HCT116 (cell line): ENCODE measurements at regions not wholly inside any gene's neighbourhood (a gene's known extent, or its start where the extent isn't known, plus 50 kb on each side); places are given as distances from the start of the nearest gene placed in this dataset.
"Not testable (repeated sequence)": the region's sequence is repeated elsewhere in the genome, so short reads cannot be mapped to it uniquely, and the experiment has no call there.

Experiments used
- ATAC-seq: fragments of 200-7000 bp; cut with Tn5 transposase; 2 replicates; pipeline ENCODE4 v1.9.1; 2020; ENCODE audit warnings: mild to moderate bottlenecking, moderate library complexity
- BruUV-seq: library from RNA; stranded (reverse); fragments of 400-500 nt; replicated peaks from 2 replicates; lab custom pipeline; 2021; lab: Mats Ljungman, UMichigan
- CTCF ChIA-PET: fragments of 300-600 bp; sonication (Branson Sonifier 250); formaldehyde crosslinking; loops from one replicate; lab custom pipeline; 2021; ENCODE audit warnings: antibody characterized with exemption; lab: Charles Lee
- POLR2A ChIA-PET: fragments of 300-600, 350-600 bp; sonication (Branson Sonifier 250); formaldehyde crosslinking; loops from one replicate; lab custom pipeline; 2021; ENCODE audit warnings: antibody characterized with exemption; lab: Charles Lee
- RAD21 ChIA-PET, 2 experiments: fragments of 300-600 bp; sonication (Branson Sonifier 250); formaldehyde crosslinking; loops; one replicate each; lab custom pipeline; 2023; ENCODE audit warnings: low total read pairs in 2 of 2; ENCODE audit not compliant: uncharacterized antibody in 2 of 2, unreplicated experiment in 2 of 2, low non-redundant PET in 1 of 2; lab: Charles Lee
- DNase-seq: peaks from one replicate; pipeline ENCODE4 v3.0.0-alpha.2; 2010; ENCODE audit warnings: low read depth, low spot score
- H2AFZ ChIP-seq: fragments of 200-600 bp; shearing (Covaris generic), sonication (generic); 2 replicates; pipeline ENCODE4 v1.6.1; 2017; ENCODE audit warnings: low read depth, mixed run types, mixed read lengths, antibody characterized with exemption, low read length; ENCODE audit not compliant: poor library complexity, severe bottlenecking
- H3K27ac ChIP-seq: 2 replicates; pipeline ENCODE4 v1.5.1; 2012; ENCODE audit warnings: low read depth, low read length
- H3K27me3 ChIP-seq: fragments of 200-600 bp; sonication (generic); 2 replicates; pipeline ENCODE4 v1.6.1; 2016; ENCODE audit warnings: mixed run types, low read length, mixed read lengths; ENCODE audit not compliant: insufficient read depth
- H3K36me3 ChIP-seq, 2 experiments: fragments of 200-500 bp in 1 of 2; fragments of 200-600 bp in 1 of 2; sonication (Bioruptor generic) in 1 of 2; sonication (generic) in 1 of 2; 2 replicates each; pipeline versions ENCODE4 v1.5.1 to v1.6.1; 2014 to 2016; ENCODE audit warnings: low read length in 2 of 2, inconsistent platforms in 1 of 2, mixed read lengths in 1 of 2, mixed run types in 1 of 2; ENCODE audit not compliant: insufficient read depth in 2 of 2, control insufficient read depth in 1 of 2
- H3K4me1 ChIP-seq, 2 experiments: fragments of 200-600 bp in 1 of 2; sonication (generic) in 1 of 2; 2 replicates each; pipeline versions ENCODE4 v1.5.1 to v1.6.1; 2012 to 2017; ENCODE audit warnings: low read length in 2 of 2, inconsistent platforms in 1 of 2, mild to moderate bottlenecking in 1 of 2, mixed read lengths in 1 of 2, mixed run types in 1 of 2, moderate library complexity in 1 of 2; ENCODE audit not compliant: insufficient read depth in 2 of 2, control insufficient read depth in 1 of 2
- H3K4me2 ChIP-seq: fragments of 200-600 bp; sonication (generic); 2 replicates; pipeline ENCODE4 v1.6.1; 2017; ENCODE audit warnings: mixed run types, low read length, mixed read lengths
- H3K4me3 ChIP-seq, 2 experiments: fragments of 200-600 bp in 1 of 2; sonication (generic) in 1 of 2; replicated peaks in 1 of 2; 2 replicates each; pipeline ENCODE4 v1.5.1; 2011 to 2016; ENCODE audit warnings: low read length in 2 of 2, control low read depth in 1 of 2, low read depth in 1 of 2, mild to moderate bottlenecking in 1 of 2, mixed read lengths in 1 of 2, mixed run types in 1 of 2
- H3K79me2 ChIP-seq: fragments of 200-600 bp; sonication (generic); 2 replicates; pipeline ENCODE4 v1.6.1; 2017; ENCODE audit warnings: mild to moderate bottlenecking, mixed run types, low read length, moderate library complexity, mixed read lengths; ENCODE audit not compliant: insufficient read depth
- H3K9ac ChIP-seq: fragments of 200-600 bp; sonication (generic); 2 replicates; pipeline ENCODE4 v1.6.1; 2016; ENCODE audit warnings: low read length, mixed read lengths
- H3K9me2 ChIP-seq: fragments of 200-600 bp; sonication (generic), shearing (Covaris generic); 2 replicates; pipeline ENCODE4 v1.6.1; 2017; ENCODE audit warnings: mixed run types, mild to moderate bottlenecking, moderate library complexity; ENCODE audit not compliant: insufficient read depth
- H3K9me3 ChIP-seq, 2 experiments: fragments of 200-500 bp in 1 of 2; fragments of 200-600 bp in 1 of 2; sonication (Bioruptor generic) in 1 of 2; sonication (generic) in 1 of 2; 2 replicates each; pipeline ENCODE4 v1.6.1; 2014 to 2017; ENCODE audit warnings: low read length in 2 of 2, mixed read lengths in 2 of 2, inconsistent platforms in 1 of 2, low read depth in 1 of 2, mild to moderate bottlenecking in 1 of 2, mixed run types in 1 of 2, moderate library complexity in 1 of 2; ENCODE audit not compliant: control insufficient read depth in 1 of 2, insufficient read depth in 1 of 2
- H4K20me1 ChIP-seq: fragments of 200-600 bp; sonication (generic), shearing (Covaris generic); 2 replicates; pipeline ENCODE4 v1.6.1; 2017; ENCODE audit warnings: mixed run types, mild to moderate bottlenecking, moderate library complexity; ENCODE audit not compliant: insufficient read depth
- CBX3 ChIP-seq: IDR thresholded peaks from 2 replicates; pipeline ENCODE4 v1.6.1; 2012; ENCODE audit warnings: low read depth
- FOSL1 ChIP-seq: IDR thresholded peaks from 2 replicates; pipeline ENCODE4 v1.6.1; 2012; ENCODE audit warnings: low read depth
- POLR2AphosphoS5 ChIP-seq: IDR thresholded peaks from 2 replicates; pipeline ENCODE4 v1.6.1; 2011; ENCODE audit warnings: mild to moderate bottlenecking, low read depth, low read length, moderate library complexity
- SP1 ChIP-seq: IDR thresholded peaks from 2 replicates; pipeline ENCODE4 v1.6.1; 2012; ENCODE audit warnings: low read depth
- YY1 ChIP-seq: IDR thresholded peaks from 2 replicates; pipeline ENCODE4 v1.6.1; 2011; ENCODE audit warnings: low read length, low read depth, moderate library complexity, mild to moderate bottlenecking; ENCODE audit not compliant: insufficient replicate concordance; ENCODE audit errors: extremely low read depth
- ZNF274 ChIP-seq: fragments of 200-500 bp; sonication (Bioruptor generic); IDR thresholded peaks from 2 replicates; pipeline ENCODE4 v1.6.1; 2014; ENCODE audit warnings: mild to moderate bottlenecking, low read depth, low read length, inconsistent platforms
- intact Hi-C: fragments of 100-400 bp; cut with micrococcal nuclease; formaldehyde crosslinking; loops from 2 replicates; pipeline ENCODE4 v1.10.0; 2022
- TF ChIP-seq, protein P1 (sequence below), 3 experiments: fragments of 200-600 bp in 1 of 3; sonication (generic) in 1 of 3; IDR thresholded peaks in 2 of 3; conservative IDR thresholded peaks in 1 of 3; 2 replicates each; pipeline ENCODE4 v1.5.1; 2012 to 2017; ENCODE audit warnings: low read depth in 2 of 3, low read length in 2 of 3, antibody characterized with exemption in 1 of 3, borderline replicate concordance in 1 of 3, control low read depth in 1 of 3, mild to moderate bottlenecking in 1 of 3, mixed read lengths in 1 of 3, mixed run types in 1 of 3, moderate library complexity in 1 of 3; ENCODE audit not compliant: insufficient read depth in 1 of 3
- TF ChIP-seq, protein P2 (sequence below): IDR thresholded peaks from 2 replicates; pipeline ENCODE4 v1.6.1; 2012
- TF ChIP-seq, protein P3 (sequence below): IDR thresholded peaks from 2 replicates; pipeline ENCODE4 v1.6.1; 2012

GRCh38 chr1:233723387-233723786 is 109.5 kb downstream of the KCNK1 start (continued):
- TF ChIP-seq, protein P1, sequence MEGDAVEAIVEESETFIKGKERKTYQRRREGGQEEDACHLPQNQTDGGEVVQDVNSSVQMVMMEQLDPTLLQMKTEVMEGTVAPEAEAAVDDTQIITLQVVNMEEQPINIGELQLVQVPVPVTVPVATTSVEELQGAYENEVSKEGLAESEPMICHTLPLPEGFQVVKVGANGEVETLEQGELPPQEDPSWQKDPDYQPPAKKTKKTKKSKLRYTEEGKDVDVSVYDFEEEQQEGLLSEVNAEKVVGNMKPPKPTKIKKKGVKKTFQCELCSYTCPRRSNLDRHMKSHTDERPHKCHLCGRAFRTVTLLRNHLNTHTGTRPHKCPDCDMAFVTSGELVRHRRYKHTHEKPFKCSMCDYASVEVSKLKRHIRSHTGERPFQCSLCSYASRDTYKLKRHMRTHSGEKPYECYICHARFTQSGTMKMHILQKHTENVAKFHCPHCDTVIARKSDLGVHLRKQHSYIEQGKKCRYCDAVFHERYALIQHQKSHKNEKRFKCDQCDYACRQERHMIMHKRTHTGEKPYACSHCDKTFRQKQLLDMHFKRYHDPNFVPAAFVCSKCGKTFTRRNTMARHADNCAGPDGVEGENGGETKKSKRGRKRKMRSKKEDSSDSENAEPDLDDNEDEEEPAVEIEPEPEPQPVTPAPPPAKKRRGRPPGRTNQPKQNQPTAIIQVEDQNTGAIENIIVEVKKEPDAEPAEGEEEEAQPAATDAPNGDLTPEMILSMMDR (IDR thresholded peaks at IDR 0.05 in 2 of 3, conservative IDR thresholded peaks at IDR 0.05 in 1 of 3; ENCODE audit: borderline replicate concordance in 1 of 3, insufficient read depth in 1 of 3, low read depth in 2 of 3, low read length in 2 of 3) = no peak
- no peak for TF ChIP-seq POLR2AphosphoS5
- no peak for TF ChIP-seq FOSL1
- TF ChIP-seq YY1 = no peak
- TF ChIP-seq ZNF274 = no peak
- TF ChIP-seq, protein P2, sequence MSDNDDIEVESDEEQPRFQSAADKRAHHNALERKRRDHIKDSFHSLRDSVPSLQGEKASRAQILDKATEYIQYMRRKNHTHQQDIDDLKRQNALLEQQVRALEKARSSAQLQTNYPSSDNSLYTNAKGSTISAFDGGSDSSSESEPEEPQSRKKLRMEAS = no peak
- no peak for TF ChIP-seq CBX3
- no peak for TF ChIP-seq SP1
- TF ChIP-seq, protein P3, sequence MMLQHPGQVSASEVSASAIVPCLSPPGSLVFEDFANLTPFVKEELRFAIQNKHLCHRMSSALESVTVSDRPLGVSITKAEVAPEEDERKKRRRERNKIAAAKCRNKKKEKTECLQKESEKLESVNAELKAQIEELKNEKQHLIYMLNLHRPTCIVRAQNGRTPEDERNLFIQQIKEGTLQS = no peak

DNA sequence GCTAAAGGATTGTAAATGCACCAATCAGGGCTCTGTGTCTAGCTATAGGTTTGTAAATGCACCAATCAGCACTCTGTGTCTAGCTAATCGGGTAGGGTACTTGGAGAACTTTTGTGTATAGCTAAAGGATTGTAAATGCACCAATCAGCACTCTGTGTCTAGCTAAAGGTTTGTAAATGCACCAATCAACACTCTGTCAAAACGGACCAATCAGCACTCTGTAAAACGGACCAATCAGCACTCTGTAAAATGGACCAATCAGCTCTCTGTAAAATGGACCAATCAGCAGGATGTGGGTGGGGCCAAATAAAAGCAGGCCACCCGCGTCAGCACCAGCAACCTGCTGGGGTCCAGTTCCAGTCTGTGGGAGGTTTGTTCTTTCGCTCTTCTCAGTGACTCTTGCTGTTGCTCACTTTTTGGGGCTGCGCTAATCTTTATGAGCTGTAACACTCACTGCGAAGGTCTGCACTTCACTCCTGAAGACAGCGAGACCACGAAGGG is 110.3 kb downstream of the KCNK1 start:
- intact Hi-C loops, H3K27ac ChIP-seq, RAD21 ChIA-PET, H3K4me2 ChIP-seq, H2AFZ ChIP-seq, H3K36me3 ChIP-seq, H3K79me2 ChIP-seq, CTCF ChIA-PET, POLR2A ChIA-PET, H3K4me3 ChIP-seq, H3K4me1 ChIP-seq, H3K27me3 ChIP-seq, DNase-seq, ATAC-seq, H3K9me3 ChIP-seq, BruUV-seq, H3K9ac ChIP-seq, H3K9me2 ChIP-seq, H4K20me1 ChIP-seq: not testable (repeated sequence)
